ENCODE measurements at regions not wholly inside any gene's neighbourhood (a gene's known extent, or its start where the extent isn't known, plus 50 kb on each side); places are given as distances from the start of the nearest gene placed in this dataset.

DNA sequence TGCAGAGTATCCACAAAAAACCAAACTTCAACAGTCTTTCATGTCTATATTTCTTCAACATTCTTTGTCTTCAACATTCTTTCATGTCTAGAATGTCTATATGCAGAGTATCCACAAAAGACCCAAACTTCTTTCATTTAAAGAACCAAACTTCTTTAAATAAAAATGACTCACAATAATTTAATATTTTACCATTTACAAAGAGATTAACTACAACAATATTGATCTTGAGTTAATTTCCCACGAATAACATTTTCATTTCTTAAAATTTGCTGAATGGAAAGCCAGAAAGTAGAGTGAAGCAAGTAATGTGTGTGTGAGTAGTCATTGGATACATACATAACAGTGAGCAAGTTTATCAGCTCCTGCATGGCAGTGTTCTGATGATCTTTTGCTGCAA, 1069.7 kb downstream of the EFNB2 start, which contains the start of gene DAOA:
Gene DAOA (plus strand): TSS at position 301 of the 400 bp plus-strand sequence.
- Histone ChIP-seq H3K27ac (replicated peaks) (no peak within 1 kb of the TSS), H3K9me3 (replicated peaks) (no peaks in the 10 kb centered on the region), H3K36me3 (no peaks in the 10 kb centered on the region), H3K4me1 (no peaks in the 10 kb centered on the region), H3K4me3 (no peak within 1 kb of the TSS), H3K27me3 (ENCODE audit: low read depth) (no peaks in the 10 kb centered on the region)
- no peak for DNase-seq
- intact Hi-C loops (cut with micrococcal nuclease) = no loop called here
- TF ChIP-seq, protein P1, sequence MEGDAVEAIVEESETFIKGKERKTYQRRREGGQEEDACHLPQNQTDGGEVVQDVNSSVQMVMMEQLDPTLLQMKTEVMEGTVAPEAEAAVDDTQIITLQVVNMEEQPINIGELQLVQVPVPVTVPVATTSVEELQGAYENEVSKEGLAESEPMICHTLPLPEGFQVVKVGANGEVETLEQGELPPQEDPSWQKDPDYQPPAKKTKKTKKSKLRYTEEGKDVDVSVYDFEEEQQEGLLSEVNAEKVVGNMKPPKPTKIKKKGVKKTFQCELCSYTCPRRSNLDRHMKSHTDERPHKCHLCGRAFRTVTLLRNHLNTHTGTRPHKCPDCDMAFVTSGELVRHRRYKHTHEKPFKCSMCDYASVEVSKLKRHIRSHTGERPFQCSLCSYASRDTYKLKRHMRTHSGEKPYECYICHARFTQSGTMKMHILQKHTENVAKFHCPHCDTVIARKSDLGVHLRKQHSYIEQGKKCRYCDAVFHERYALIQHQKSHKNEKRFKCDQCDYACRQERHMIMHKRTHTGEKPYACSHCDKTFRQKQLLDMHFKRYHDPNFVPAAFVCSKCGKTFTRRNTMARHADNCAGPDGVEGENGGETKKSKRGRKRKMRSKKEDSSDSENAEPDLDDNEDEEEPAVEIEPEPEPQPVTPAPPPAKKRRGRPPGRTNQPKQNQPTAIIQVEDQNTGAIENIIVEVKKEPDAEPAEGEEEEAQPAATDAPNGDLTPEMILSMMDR (IDR thresholded peaks at IDR 0.05; ENCODE audit: borderline replicate concordance) = no peak

- no peaks in the 10 kb centered on the region for H3K4me1 ChIP-seq
- DNase-seq = no peak
- no peaks in the 10 kb centered on the region for H3K9me3 ChIP-seq (replicated peaks)
- TF ChIP-seq, protein P1 (IDR thresholded peaks at IDR 0.05; ENCODE audit: borderline replicate concordance) = no peak
- H3K27me3 ChIP-seq (ENCODE audit: low read depth) = no peaks in the 10 kb centered on the region
- intact Hi-C loops (cut with micrococcal nuclease) = no loop called here
- no peaks in the 10 kb centered on the region for H3K36me3 ChIP-seq
- H3K4me3 ChIP-seq = no peak overlapping the region
- no peak overlapping the region for H3K27ac ChIP-seq (replicated peaks)
These were observed 1070.2 kb downstream of the EFNB2 start for GRCh38 chr13:105465251-105465650.

DNA sequence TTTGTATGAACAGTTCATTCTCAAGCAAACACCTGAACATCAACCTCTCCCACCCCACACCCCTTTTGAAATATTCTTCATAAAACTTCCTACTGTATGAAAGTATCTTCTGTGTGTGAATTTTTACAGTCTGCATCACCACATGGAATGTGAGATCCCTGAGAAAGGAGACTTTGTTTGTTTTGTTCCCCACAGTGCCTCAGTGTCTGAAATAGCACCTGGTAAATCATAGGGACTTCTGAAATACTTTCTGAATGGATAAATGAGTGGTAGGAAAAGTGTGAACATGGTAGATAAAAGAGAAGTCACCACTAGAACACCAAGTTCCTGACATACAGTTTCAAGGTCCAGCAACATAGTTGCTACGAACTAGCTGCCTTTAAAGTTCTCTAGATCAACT, 1071.2 kb downstream of the EFNB2 start:
- TF ChIP-seq, protein P1 (IDR thresholded peaks at IDR 0.05; ENCODE audit: borderline replicate concordance) = no peak
- Histone ChIP-seq H3K36me3 (no peaks in the 10 kb centered on the region), H3K4me3 (no peak overlapping the region), H3K27me3 (ENCODE audit: low read depth) (no peaks in the 10 kb centered on the region), H3K27ac (replicated peaks) (no peak overlapping the region), H3K4me1 (no peaks in the 10 kb centered on the region), H3K9me3 (replicated peaks) (no peaks in the 10 kb centered on the region)
- intact Hi-C loops (cut with micrococcal nuclease) = no loop called here
- DNase-seq = no peak

- no peak overlapping the region for H3K27ac ChIP-seq (replicated peaks)
- TF ChIP-seq, protein P1 (IDR thresholded peaks at IDR 0.05; ENCODE audit: borderline replicate concordance) = no peak
- H3K9me3 ChIP-seq (replicated peaks) = no peaks in the 10 kb centered on the region
- H3K27me3 ChIP-seq (ENCODE audit: low read depth) = no peaks in the 10 kb centered on the region
- no peaks in the 10 kb centered on the region for H3K36me3 ChIP-seq
- no peaks in the 10 kb centered on the region for H3K4me1 ChIP-seq
- no peak overlapping the region for H3K4me3 ChIP-seq
- DNase-seq = no peak
- intact Hi-C loops (cut with micrococcal nuclease) = no loop called here
These were observed 1072.4 kb downstream of the EFNB2 start for GRCh38 chr13:105463011-105463501.

DNA sequence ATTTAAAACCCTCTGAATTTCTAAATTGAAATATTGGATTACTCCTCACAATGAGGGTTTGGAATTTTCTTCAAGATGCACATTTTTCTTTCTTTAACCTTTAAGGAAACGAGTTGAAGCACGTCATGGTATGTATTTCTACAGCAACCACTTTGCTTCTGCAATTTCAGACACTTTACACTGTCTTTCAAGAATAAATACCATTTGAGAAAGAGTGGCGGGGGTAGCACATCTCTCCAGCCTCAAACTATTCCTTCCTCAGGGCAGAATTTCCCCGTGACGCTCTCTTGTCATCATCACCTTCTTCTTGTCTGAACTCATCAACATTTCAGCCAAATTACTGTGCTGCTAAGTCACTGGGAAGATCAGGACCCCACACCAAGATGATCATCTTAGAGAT, 1073.4 kb downstream of the EFNB2 start:
- intact Hi-C loops (cut with micrococcal nuclease) = no loop called here
- no peaks in the 10 kb centered on the region for H3K4me1 ChIP-seq
- no peak for DNase-seq

More for the DNA sequence above, 1073.4 kb downstream of the EFNB2 start:
- no peaks in the 10 kb centered on the region for H3K9me3 ChIP-seq (replicated peaks)
- H3K27ac ChIP-seq (replicated peaks) = no peak overlapping the region
- TF ChIP-seq, protein P1 (IDR thresholded peaks at IDR 0.05; ENCODE audit: borderline replicate concordance) = no peak
- H3K27me3 ChIP-seq (ENCODE audit: low read depth) = no peaks in the 10 kb centered on the region
- no peak overlapping the region for H3K4me3 ChIP-seq
- H3K36me3 ChIP-seq = no peaks in the 10 kb centered on the region
